Raji (cell line): ENCODE measurements at regions not wholly inside any gene's neighbourhood (a gene's known extent, or its start where the extent isn't known, plus 50 kb on each side); places are given as distances from the start of the nearest gene placed in this dataset.

Experiments used
- POLR2A ChIP-seq: IDR thresholded peaks from 2 replicates; pipeline ENCODE4 v1.6.1; 2011; ENCODE audit warnings: low read depth, low read length, control low read depth; ENCODE audit not compliant: insufficient read depth

- no peak for TF ChIP-seq POLR2A
These were observed 108.9 kb upstream of the KCNG1 start for GRCh38 chr20:51131811-51132210.

- TF ChIP-seq POLR2A: no peak
These were observed 106.4 kb upstream of the KCNG1 start for GRCh38 chr20:51129147-51129776.

GRCh38 chr20:51128198-51128597 lies 105.3 kb upstream of the KCNG1 start:
- TF ChIP-seq POLR2A: no peak

- TF ChIP-seq POLR2A: no peak
These were observed 104.8 kb upstream of the KCNG1 start for GRCh38 chr20:51127713-51128112.

DNA sequence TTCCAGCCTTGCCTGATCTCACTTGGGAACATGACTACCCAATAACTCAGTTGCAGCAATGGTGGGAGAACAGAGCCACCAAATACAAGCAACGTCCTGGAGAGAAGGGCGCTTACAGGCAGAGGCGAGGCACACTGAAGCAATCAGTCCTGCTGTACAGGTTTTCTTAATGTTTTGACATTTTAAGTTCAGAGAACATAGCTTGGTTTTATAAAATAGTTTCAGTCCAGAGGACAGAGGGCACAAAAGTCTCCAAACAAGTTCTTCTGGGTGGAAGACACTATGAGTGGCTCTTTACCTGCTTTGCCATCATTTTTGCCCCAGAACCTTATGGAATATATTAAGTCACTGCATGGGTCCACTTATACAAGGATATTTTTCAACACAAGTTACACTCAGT lies 103.4 kb upstream of the KCNG1 start:
- TF ChIP-seq POLR2A: no peak

DNA sequence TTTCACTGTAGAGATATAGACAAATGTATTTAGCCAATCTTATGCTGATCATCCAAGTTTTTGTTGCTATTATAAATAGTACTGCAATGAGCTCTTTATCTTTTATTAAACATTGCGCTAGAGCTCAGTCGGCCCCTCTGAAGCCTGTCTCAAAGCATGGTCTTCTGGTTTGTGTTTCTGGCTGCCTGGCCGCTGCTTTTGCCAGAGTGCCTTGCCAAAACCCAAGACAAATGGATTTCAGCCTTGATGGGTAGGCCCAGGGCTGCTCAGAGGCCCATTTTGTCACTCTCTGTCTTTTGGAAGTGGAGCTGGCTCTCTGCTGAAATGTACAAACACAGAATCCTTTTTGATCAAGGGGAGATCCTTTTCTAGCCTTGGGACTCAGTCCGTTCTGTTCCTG lies 102.9 kb upstream of the KCNG1 start:
- TF ChIP-seq POLR2A: no peak

- no peak for TF ChIP-seq POLR2A
These were observed 102.2 kb upstream of the KCNG1 start for GRCh38 chr20:51125105-51125504.

DNA sequence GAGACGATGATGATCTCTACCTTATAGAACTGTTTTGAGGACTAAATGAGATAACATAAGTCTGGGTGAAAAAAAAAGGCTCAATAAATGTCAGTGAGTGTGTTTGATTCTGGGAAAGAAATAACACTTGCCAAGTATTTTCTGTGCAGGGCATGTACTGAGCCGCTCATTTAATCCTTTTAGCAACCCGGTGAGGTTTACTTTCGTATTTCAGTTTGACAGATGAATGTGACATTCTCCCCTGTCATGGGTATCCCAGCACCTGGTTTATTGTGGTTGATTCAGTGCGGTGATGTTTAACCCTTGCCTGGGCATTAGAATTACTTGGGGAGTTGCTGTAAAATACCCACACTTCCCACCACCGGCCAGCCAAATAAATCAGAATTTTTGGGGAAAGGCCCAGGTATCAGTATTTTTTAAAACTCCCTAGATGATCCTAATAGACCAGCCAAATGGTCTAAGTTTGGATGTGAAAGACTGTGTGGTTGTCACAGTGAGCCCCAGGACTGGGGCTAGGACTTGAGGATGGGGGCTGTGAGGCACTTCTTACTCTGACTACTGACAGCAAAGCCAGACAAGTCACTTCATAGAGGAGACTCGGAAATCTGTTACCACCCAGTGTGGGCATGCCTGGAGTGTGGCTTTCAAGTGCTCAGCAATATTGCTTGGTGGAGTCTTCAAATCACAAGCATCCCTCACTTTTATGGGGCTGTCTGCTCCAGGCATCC lies 100.2 kb upstream of the KCNG1 start:
- no peak for TF ChIP-seq POLR2A

GRCh38 chr20:51121901-51122412 lies 99.0 kb upstream of the KCNG1 start:
- TF ChIP-seq POLR2A: no peak

DNA sequence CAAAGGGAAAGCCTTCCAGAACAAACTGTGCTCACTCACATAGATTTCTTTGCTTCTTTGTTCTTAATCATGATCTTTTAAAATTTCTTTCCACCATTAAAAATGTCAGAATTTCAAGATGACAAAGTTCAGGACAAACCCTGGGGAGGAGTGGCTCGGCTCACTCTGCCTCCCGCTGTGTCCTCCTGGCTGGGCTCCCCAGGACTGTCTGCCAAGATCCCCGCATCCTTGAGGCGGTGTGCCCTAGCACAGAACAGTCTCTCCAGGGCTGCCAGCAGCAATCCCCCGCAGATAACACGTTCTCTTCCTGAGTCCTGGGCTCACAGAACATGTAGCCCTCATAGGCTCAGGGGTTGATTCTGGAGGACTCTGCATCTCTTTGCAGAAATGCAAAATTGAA lies 98.4 kb upstream of the KCNG1 start:
- TF ChIP-seq POLR2A: no peak

- no peak for TF ChIP-seq POLR2A
These were observed 98.0 kb upstream of the KCNG1 start for GRCh38 chr20:51120868-51121267.

DNA sequence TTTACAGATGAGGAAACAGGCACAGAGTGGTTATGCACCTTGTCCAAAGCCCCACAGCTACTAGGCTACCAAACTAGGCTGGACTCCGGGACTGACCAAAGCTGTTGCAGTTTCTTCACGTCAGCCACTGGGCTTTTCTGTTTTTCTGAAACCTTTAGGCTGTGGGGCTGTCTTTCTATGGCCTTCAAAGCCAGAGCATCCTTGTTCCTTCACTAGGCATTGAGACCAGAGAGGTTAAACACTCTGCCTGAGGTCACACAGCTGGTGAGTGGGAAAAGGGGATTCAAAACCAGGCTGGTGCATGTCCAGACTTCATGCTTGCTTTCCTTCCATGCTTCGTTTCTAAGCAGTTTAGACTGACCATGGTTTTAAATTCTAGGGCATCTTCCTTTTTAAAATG lies 97.5 kb upstream of the KCNG1 start:
- no peak for TF ChIP-seq POLR2A

- no peak for TF ChIP-seq POLR2A
These were observed 97.0 kb upstream of the KCNG1 start for GRCh38 chr20:51119914-51120313.

DNA sequence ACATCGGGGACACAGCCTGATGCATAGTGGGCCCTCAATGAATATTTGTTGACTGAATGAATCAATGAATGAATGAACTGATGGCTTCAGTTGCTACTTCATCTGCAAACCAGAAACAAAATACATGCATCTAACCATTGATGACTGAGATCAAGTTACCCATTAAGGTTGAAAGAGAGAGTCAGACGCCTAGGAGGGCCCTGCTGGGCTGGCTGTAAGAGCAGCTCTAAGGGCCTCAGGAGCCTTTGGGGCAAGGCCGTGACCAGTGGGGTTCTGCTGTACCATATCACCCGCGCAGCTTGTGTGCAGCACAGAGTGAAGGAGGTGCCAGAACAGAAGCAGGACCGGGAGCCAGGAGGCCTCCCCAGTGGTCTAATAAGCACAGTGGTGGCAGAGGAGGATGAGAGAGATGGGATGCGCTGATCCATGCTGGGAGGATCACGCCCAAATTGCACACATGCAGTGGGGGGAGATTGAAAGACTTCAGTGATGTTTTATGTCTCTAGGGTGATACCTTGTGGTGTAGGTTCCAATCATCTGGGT lies 96.1 kb upstream of the KCNG1 start:
- no peak for TF ChIP-seq POLR2A

GRCh38 chr20:51118216-51118615 lies 95.3 kb upstream of the KCNG1 start:
- no peak for TF ChIP-seq POLR2A
